ENCODE measurements at regions not wholly inside any gene's neighbourhood (a gene's known extent, or its start where the extent isn't known, plus 50 kb on each side); places are given as distances from the start of the nearest gene placed in this dataset.

- Histone ChIP-seq H3K36me3 (ENCODE audit: insufficient read depth, low read length, poor library complexity, severe bottlenecking) (no peaks in the 10 kb centered on the region), H3K4me1 (ENCODE audit: insufficient read depth, low read length, poor library complexity, severe bottlenecking) (no peaks in the 10 kb centered on the region), H3K9me3 (ENCODE audit: low read depth, low read length, poor library complexity, severe bottlenecking) (no peaks in the 10 kb centered on the region), H3K4me3 (ENCODE audit: low read depth, low read length, poor library complexity, severe bottlenecking) (no peak overlapping the region), H3K27ac (ENCODE audit: low read depth, low read length, poor library complexity, severe bottlenecking) (no peak overlapping the region), H3K27me3 (replicated peaks; ENCODE audit: insufficient read depth, low read depth, low read length, poor library complexity) (no peaks in the 10 kb centered on the region)
- no peak for TF ChIP-seq CTCF (conservative IDR thresholded peaks at IDR 0.05; ENCODE audit: low read depth, low read length)
- no peak for TF ChIP-seq EZH2 (IDR thresholded peaks at IDR 0.05; ENCODE audit: borderline replicate concordance, low read depth, low read length, poor library complexity, severe bottlenecking)
- DNase-seq (ENCODE audit: low spot score), result no peak
- intact Hi-C loops (cut with micrococcal nuclease; ENCODE audit: unreplicated experiment), result no loop called here
- BruUV-seq (replicated peaks), result no TSS peak
- ChIA-PET CTCF (no interaction called here), POLR2A (ENCODE audit: low non-redundant PET) (no interaction called here)
Observed at GRCh38 chr12:107552263-107552662, 133.3 kb upstream of the PWP1 start.

- POLR2A ChIA-PET (ENCODE audit: low non-redundant PET), result no interaction called here
- BruUV-seq (replicated peaks), result no TSS peak
Observed at GRCh38 chr12:107553211-107553765, 132.3 kb upstream of the PWP1 start.

GRCh38 chr12:107554941-107555340 lies 130.7 kb upstream of the PWP1 start:
- no TSS peak for BruUV-seq (replicated peaks)
- intact Hi-C loops (cut with micrococcal nuclease; ENCODE audit: unreplicated experiment), result loop anchor here (5.0 kb wide), 1 partner anchor 238 kb away; a partner anchor contains a TSS
- ChIA-PET POLR2A (ENCODE audit: low non-redundant PET) (no interaction called here), CTCF (no interaction called here)
- Histone ChIP-seq H3K36me3 (ENCODE audit: insufficient read depth, low read length, poor library complexity, severe bottlenecking) (no peaks in the 10 kb centered on the region), H3K27ac (ENCODE audit: low read depth, low read length, poor library complexity, severe bottlenecking) (no peak overlapping the region), H3K4me1 (ENCODE audit: insufficient read depth, low read length, poor library complexity, severe bottlenecking) (peaks cover 2% of the 10 kb centered on the region), H3K9me3 (ENCODE audit: low read depth, low read length, poor library complexity, severe bottlenecking) (no peaks in the 10 kb centered on the region), H3K27me3 (replicated peaks; ENCODE audit: insufficient read depth, low read depth, low read length, poor library complexity) (no peaks in the 10 kb centered on the region), H3K4me3 (ENCODE audit: low read depth, low read length, poor library complexity, severe bottlenecking) (no peak overlapping the region)
- TF ChIP-seq CTCF (conservative IDR thresholded peaks at IDR 0.05; ENCODE audit: low read depth, low read length) (no peak), EZH2 (IDR thresholded peaks at IDR 0.05; ENCODE audit: borderline replicate concordance, low read depth, low read length, poor library complexity, severe bottlenecking) (no peak)
- no peak for DNase-seq (ENCODE audit: low spot score)

More at GRCh38 chr12:107553211-107553765, 132.3 kb upstream of the PWP1 start:
- DNase-seq (ENCODE audit: low spot score), result no peak
- TF ChIP-seq EZH2 (IDR thresholded peaks at IDR 0.05; ENCODE audit: borderline replicate concordance, low read depth, low read length, poor library complexity, severe bottlenecking) (no peak), CTCF (conservative IDR thresholded peaks at IDR 0.05; ENCODE audit: low read depth, low read length) (no peak)
- Histone ChIP-seq H3K27me3 (replicated peaks; ENCODE audit: insufficient read depth, low read depth, low read length, poor library complexity) (no peaks in the 10 kb centered on the region), H3K36me3 (ENCODE audit: insufficient read depth, low read length, poor library complexity, severe bottlenecking) (no peaks in the 10 kb centered on the region), H3K4me1 (ENCODE audit: insufficient read depth, low read length, poor library complexity, severe bottlenecking) (no peaks in the 10 kb centered on the region), H3K27ac (ENCODE audit: low read depth, low read length, poor library complexity, severe bottlenecking) (no peak overlapping the region), H3K4me3 (ENCODE audit: low read depth, low read length, poor library complexity, severe bottlenecking) (no peak overlapping the region), H3K9me3 (ENCODE audit: low read depth, low read length, poor library complexity, severe bottlenecking) (no peaks in the 10 kb centered on the region)
- CTCF ChIA-PET, result no interaction called here
- intact Hi-C loops (cut with micrococcal nuclease; ENCODE audit: unreplicated experiment), result no loop called here
